ENCODE measurements at regions not wholly inside any gene's neighbourhood (a gene's known extent, or its start where the extent isn't known, plus 50 kb on each side); places are given as distances from the start of the nearest gene placed in this dataset.

- no peak for TF ChIP-seq ZNF207 (IDR thresholded peaks at IDR 0.05; ENCODE audit: borderline replicate concordance)
- no peak for TF ChIP-seq EZH2 (IDR thresholded peaks at IDR 0.05; ENCODE audit: borderline replicate concordance, control insufficient read depth, low read depth, low read length)
- TF ChIP-seq JUND (IDR thresholded peaks at IDR 0.05; ENCODE audit: low read depth, low read length): no peak
- no peak for TF ChIP-seq CHD2 (IDR thresholded peaks at IDR 0.05; ENCODE audit: borderline replicate concordance, low read depth, low read length)
- TF ChIP-seq CTCF (IDR thresholded peaks at IDR 0.05 in 2 of 3, conservative IDR thresholded peaks at IDR 0.05 in 1 of 3; ENCODE audit: control insufficient read depth in 2 of 3, extremely low read depth in 1 of 3, insufficient read depth in 1 of 3, low read depth in 3 of 3, low read length in 3 of 3): no peak
- no peak for TF ChIP-seq GABPA (IDR thresholded peaks at IDR 0.05; ENCODE audit: low read depth)
- TF ChIP-seq ZNF274 (IDR thresholded peaks at IDR 0.05; ENCODE audit: insufficient read depth, insufficient read length): no peak
- TF ChIP-seq MXI1 (IDR thresholded peaks at IDR 0.05; ENCODE audit: low read depth, low read length): no peak
- no peak for TF ChIP-seq SPI1 (IDR thresholded peaks at IDR 0.05; ENCODE audit: borderline replicate concordance, insufficient read depth, low read depth, low read length)
- no peak for TF ChIP-seq E2F4 (IDR thresholded peaks at IDR 0.05; ENCODE audit: low read depth, low read length)
- no peak for TF ChIP-seq BRCA1 (IDR thresholded peaks at IDR 0.05; ENCODE audit: low read depth, low read length)
- no peak for TF ChIP-seq POLR2A (IDR thresholded peaks at IDR 0.05; ENCODE audit: low read depth, low read length)
These were observed 173.6 kb upstream of the MED14 start for GRCh38 chrX:40908857-40909475.
